ENCODE measurements at regions not wholly inside any gene's neighbourhood (a gene's known extent, or its start where the extent isn't known, plus 50 kb on each side); places are given as distances from the start of the nearest gene placed in this dataset.

- no peak for TF ChIP-seq CTCF (IDR thresholded peaks at IDR 0.05; ENCODE audit: insufficient read depth in 1 of 2, low read depth in 1 of 2, low read length in 1 of 2, severe bottlenecking in 1 of 2, unreplicated experiment in 1 of 2)
- Mint-ChIP-seq H3K4me1 (ENCODE audit: low read depth, unreplicated experiment) (no peaks in the 10 kb centered on the region), H3K9me3 (ENCODE audit: unreplicated experiment) (no peaks in the 10 kb centered on the region), H3K27ac (ENCODE audit: unreplicated experiment) (no peak overlapping the region), H3K36me3 (ENCODE audit: insufficient read depth, unreplicated experiment) (no peaks in the 10 kb centered on the region), H3K4me3 (ENCODE audit: unreplicated experiment) (no peak overlapping the region), H3K27me3 (ENCODE audit: insufficient read depth, unreplicated experiment) (peaks cover 3% of the 10 kb centered on the region)
- Histone ChIP-seq H3K9me3 (no peaks in the 10 kb centered on the region), H3K4me3 (ENCODE audit: low read depth, low read length) (no peak overlapping the region), H3K4me1 (no peaks in the 10 kb centered on the region), H3K27me3 (replicated peaks; ENCODE audit: control insufficient read depth, insufficient read depth, low read length) (no peaks in the 10 kb centered on the region; the same call in 1 of the 2 replicates), H3K36me3 (ENCODE audit: control insufficient read depth, insufficient read depth, low read length) (no peaks in the 10 kb centered on the region)
- no peak for DNase-seq
- no TSS peak for BruUV-seq (replicated peaks)
- intact Hi-C loops (cut with micrococcal nuclease; ENCODE audit: unreplicated experiment), result no loop called here
- POLR2A ChIA-PET, result no interaction called here
- CTCF ChIA-PET, result no interaction called here
Measured at GRCh38 chr7:124376111-124376510, 343.2 kb upstream of the TMEM229A start.

GRCh38 chr7:124375391-124375790 lies 342.5 kb upstream of the TMEM229A start:
- H3K36me3 Mint-ChIP-seq (ENCODE audit: insufficient read depth, unreplicated experiment), result no peaks in the 10 kb centered on the region
- DNase-seq, result no peak
- H3K4me3 Mint-ChIP-seq (ENCODE audit: unreplicated experiment), result no peak overlapping the region

GRCh38 chr7:124369310-124369709 lies 336.4 kb upstream of the TMEM229A start:
- ChIA-PET POLR2A (no interaction called here), CTCF (no interaction called here)
- Histone ChIP-seq H3K27me3 (replicated peaks; ENCODE audit: control insufficient read depth, insufficient read depth, low read length) (no peaks in the 10 kb centered on the region), H3K9me3 (no peaks in the 10 kb centered on the region), H3K4me1 (no peaks in the 10 kb centered on the region), H3K36me3 (ENCODE audit: control insufficient read depth, insufficient read depth, low read length) (no peaks in the 10 kb centered on the region), H3K4me3 (ENCODE audit: low read depth, low read length) (no peak overlapping the region)
- no peak overlapping the region for H3K4me3 Mint-ChIP-seq (ENCODE audit: unreplicated experiment)
- H3K36me3 Mint-ChIP-seq (ENCODE audit: insufficient read depth, unreplicated experiment), result no peaks in the 10 kb centered on the region
- no TSS peak for BruUV-seq (replicated peaks)
- intact Hi-C loops (cut with micrococcal nuclease; ENCODE audit: unreplicated experiment), result no loop called here
- H3K27ac Mint-ChIP-seq (ENCODE audit: unreplicated experiment), result no peak overlapping the region
- H3K27me3 Mint-ChIP-seq (ENCODE audit: insufficient read depth, unreplicated experiment), result peaks cover 7% of the 10 kb centered on the region
- DNase-seq, result no peak
- H3K9me3 Mint-ChIP-seq (ENCODE audit: unreplicated experiment), result no peaks in the 10 kb centered on the region
- no peaks in the 10 kb centered on the region for H3K4me1 Mint-ChIP-seq (ENCODE audit: low read depth, unreplicated experiment)
- no peak for TF ChIP-seq CTCF (IDR thresholded peaks at IDR 0.05; ENCODE audit: insufficient read depth in 1 of 2, low read depth in 1 of 2, low read length in 1 of 2, severe bottlenecking in 1 of 2, unreplicated experiment in 1 of 2)

More at GRCh38 chr7:124375391-124375790, 342.5 kb upstream of the TMEM229A start:
- Histone ChIP-seq H3K9me3 (no peaks in the 10 kb centered on the region), H3K27me3 (replicated peaks; ENCODE audit: control insufficient read depth, insufficient read depth, low read length) (no peaks in the 10 kb centered on the region; the same call in 1 of the 2 replicates), H3K36me3 (ENCODE audit: control insufficient read depth, insufficient read depth, low read length) (no peaks in the 10 kb centered on the region), H3K4me3 (ENCODE audit: low read depth, low read length) (no peak overlapping the region), H3K4me1 (no peaks in the 10 kb centered on the region)
- Mint-ChIP-seq H3K4me1 (ENCODE audit: low read depth, unreplicated experiment) (no peaks in the 10 kb centered on the region), H3K27ac (ENCODE audit: unreplicated experiment) (no peak overlapping the region), H3K9me3 (ENCODE audit: unreplicated experiment) (no peaks in the 10 kb centered on the region), H3K27me3 (ENCODE audit: insufficient read depth, unreplicated experiment) (peaks cover 3% of the 10 kb centered on the region)
- ChIA-PET POLR2A (no interaction called here), CTCF (no interaction called here)
- TF ChIP-seq CTCF (IDR thresholded peaks at IDR 0.05; ENCODE audit: insufficient read depth in 1 of 2, low read depth in 1 of 2, low read length in 1 of 2, severe bottlenecking in 1 of 2, unreplicated experiment in 1 of 2), result no peak
- BruUV-seq (replicated peaks), result no TSS peak
- intact Hi-C loops (cut with micrococcal nuclease; ENCODE audit: unreplicated experiment), result no loop called here

Measured in Caco-2 (cell line).